Mesenchymal stem cell (in vitro differentiated cells and primary cell): ENCODE measurements at regions not wholly inside any gene's neighbourhood (a gene's known extent, or its start where the extent isn't known, plus 50 kb on each side); places are given as distances from the start of the nearest gene placed in this dataset.

Source experiments
- DNase-seq: peaks from one replicate; pipeline ENCODE4 v3.0.0-alpha.2; 2013
- H2AFZ ChIP-seq: one replicate; pipeline ENCODE4 v1.6.1; 2013; ENCODE audit warnings: low read depth, mild to moderate bottlenecking, control low read depth, inconsistent platforms, low read length, moderate library complexity
- H2AK5ac ChIP-seq: 2 replicates; pipeline ENCODE4 v1.6.1; 2013; ENCODE audit warnings: low read length, moderate library complexity, mild to moderate bottlenecking, inconsistent platforms; ENCODE audit not compliant: severe bottlenecking
- H2BK120ac ChIP-seq: one replicate; pipeline ENCODE4 v1.6.1; 2013; ENCODE audit warnings: low read depth, mild to moderate bottlenecking, inconsistent platforms, low read length, moderate library complexity
- H2BK12ac ChIP-seq, 2 experiments: one replicate each; pipeline ENCODE4 v1.6.1; 2013; ENCODE audit warnings: inconsistent platforms in 2 of 2, low read length in 2 of 2, mild to moderate bottlenecking in 2 of 2, moderate library complexity in 2 of 2, control low read depth in 1 of 2
- H2BK15ac ChIP-seq: one replicate; pipeline ENCODE4 v1.6.1; 2013; ENCODE audit warnings: mild to moderate bottlenecking, low read depth, inconsistent platforms; ENCODE audit not compliant: poor library complexity, severe bottlenecking
- H2BK5ac ChIP-seq: 2 replicates; pipeline ENCODE4 v1.6.1; 2013; ENCODE audit warnings: low read depth, mild to moderate bottlenecking, low read length, control low read depth, inconsistent platforms; ENCODE audit not compliant: poor library complexity, severe bottlenecking
- H3K14ac ChIP-seq, 2 experiments: one replicate each; pipeline ENCODE4 v1.6.1; 2013; ENCODE audit warnings: inconsistent platforms in 2 of 2, low read length in 2 of 2, control low read depth in 1 of 2, mild to moderate bottlenecking in 1 of 2, moderate library complexity in 1 of 2
- H3K18ac ChIP-seq, 2 experiments: one replicate each; pipeline ENCODE4 v1.6.1; 2013; ENCODE audit warnings: inconsistent platforms in 2 of 2, low read length in 2 of 2, control low read depth in 1 of 2, low read depth in 1 of 2, mild to moderate bottlenecking in 1 of 2
- H3K23ac ChIP-seq, 2 experiments: one replicate each; pipeline ENCODE4 v1.6.1; 2013; ENCODE audit warnings: inconsistent platforms in 2 of 2, low read length in 2 of 2, mild to moderate bottlenecking in 2 of 2, moderate library complexity in 2 of 2, control low read depth in 1 of 2
- H3K27ac ChIP-seq: 2 replicates; pipeline ENCODE4 v1.5.1; 2013; ENCODE audit warnings: mild to moderate bottlenecking, moderate library complexity, low read length, control low read depth, inconsistent platforms; ENCODE audit not compliant: poor library complexity, severe bottlenecking
- H3K27me3 ChIP-seq, 2 experiments: 2 replicates each; pipeline versions ENCODE4 v1.6.1 to v1.7.0; 2013; ENCODE audit warnings: low read length in 2 of 2, mild to moderate bottlenecking in 2 of 2, moderate library complexity in 2 of 2, control low read depth in 1 of 2, inconsistent platforms in 1 of 2; ENCODE audit not compliant: control insufficient read depth in 1 of 2, insufficient read depth in 1 of 2
- H3K36me3 ChIP-seq, 2 experiments: 2 replicates each; pipeline versions ENCODE4 v1.6.1 to v1.7.0; 2013; ENCODE audit warnings: low read length in 2 of 2, control low read depth in 1 of 2, inconsistent platforms in 1 of 2, low read depth in 1 of 2, mild to moderate bottlenecking in 1 of 2; ENCODE audit not compliant: insufficient read depth in 2 of 2, control insufficient read depth in 1 of 2
- H3K4ac ChIP-seq, 2 experiments: one replicate each; pipeline ENCODE4 v1.6.1; 2013; ENCODE audit warnings: inconsistent platforms in 2 of 2, low read length in 2 of 2, mild to moderate bottlenecking in 2 of 2, moderate library complexity in 2 of 2, control low read depth in 1 of 2, low read depth in 1 of 2
- H3K4me1 ChIP-seq: 2 replicates; pipeline ENCODE4 v1.6.1; 2013; ENCODE audit warnings: low read depth, low read length, control low read depth; ENCODE audit not compliant: control insufficient read depth, insufficient read depth
- H3K4me2 ChIP-seq: 2 replicates; pipeline ENCODE4 v1.6.1; 2013; ENCODE audit warnings: low read length, mild to moderate bottlenecking, inconsistent platforms; ENCODE audit not compliant: poor library complexity, severe bottlenecking
- H3K4me3 ChIP-seq, 2 experiments: 2 replicates each; pipeline versions ENCODE4 v1.5.1 to v1.7.0; 2013; ENCODE audit warnings: low read length in 2 of 2, mild to moderate bottlenecking in 2 of 2, control low read depth in 1 of 2, low read depth in 1 of 2; ENCODE audit not compliant: insufficient read depth in 1 of 2
- H3K79me1 ChIP-seq: replicated peaks from 2 replicates; pipeline ENCODE4 v1.6.1; 2013; ENCODE audit warnings: mild to moderate bottlenecking, control low read depth, low read length, inconsistent platforms; ENCODE audit not compliant: poor library complexity, severe bottlenecking
- H3K9ac ChIP-seq: 2 replicates; pipeline ENCODE4 v1.7.0; 2013; ENCODE audit warnings: mild to moderate bottlenecking, low read length, moderate library complexity
- H3K9me3 ChIP-seq: 2 replicates; pipeline ENCODE4 v1.7.0; 2013; ENCODE audit warnings: mild to moderate bottlenecking, low read length; ENCODE audit not compliant: control insufficient read depth
- H4K8ac ChIP-seq: one replicate; pipeline ENCODE4 v1.6.1; 2013; ENCODE audit warnings: inconsistent platforms, mild to moderate bottlenecking, low read length, moderate library complexity
- H4K91ac ChIP-seq: one replicate; pipeline ENCODE4 v1.6.1; 2013; ENCODE audit warnings: mild to moderate bottlenecking, low read length, inconsistent platforms
- WGBS: methylation state at CpG from one replicate; pipeline ENCODE4 v1.1.7; 2013; ENCODE audit warnings: mixed read lengths; 5-methylcytosine and 5-hydroxymethylcytosine counted together

DNA sequence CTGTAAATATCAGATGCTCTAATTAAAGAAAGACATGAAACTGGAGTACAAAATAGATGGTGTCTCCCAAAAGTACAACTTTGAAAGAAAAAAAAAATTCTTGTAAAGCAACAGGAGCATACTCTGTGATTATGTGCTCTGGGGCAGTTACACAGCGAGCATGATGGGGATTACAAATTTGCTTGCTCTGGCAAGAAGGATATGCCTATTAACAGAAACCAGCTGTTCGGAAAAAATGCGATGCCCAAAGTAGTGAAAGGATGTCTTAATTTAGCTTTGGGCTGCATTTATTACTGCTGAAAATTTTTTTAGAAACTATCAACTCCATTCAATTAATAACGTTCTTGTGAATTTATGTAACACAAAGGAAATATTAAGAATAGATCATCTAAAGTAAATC is 256.9 kb upstream of the TPK1 start:
- no peak overlapping the region for H2BK120ac ChIP-seq
- WGBS, result 67% methylated on average over 1 of the region's 4 CpGs
- no peaks in the 10 kb centered on the region for H3K27me3 ChIP-seq
- no peak overlapping the region for H2BK12ac ChIP-seq
- H3K9ac ChIP-seq, result no peak overlapping the region
- no peak overlapping the region for H4K91ac ChIP-seq
- H2BK15ac ChIP-seq, result no peak overlapping the region
- H3K23ac ChIP-seq, result no peak overlapping the region
- no peak overlapping the region for H3K14ac ChIP-seq
- no peak overlapping the region for H3K4ac ChIP-seq
- no peak overlapping the region for H2AK5ac ChIP-seq
- H2AFZ ChIP-seq, result no peak overlapping the region
- H3K36me3 ChIP-seq, result no peaks in the 10 kb centered on the region
- no peaks in the 10 kb centered on the region for H3K4me1 ChIP-seq
- no peaks in the 10 kb centered on the region for H3K79me1 ChIP-seq
- DNase-seq, result no peak
- H3K18ac ChIP-seq, result no peak overlapping the region
- no peak overlapping the region for H4K8ac ChIP-seq
- no peak overlapping the region for H3K4me2 ChIP-seq
- no peaks in the 10 kb centered on the region for H3K9me3 ChIP-seq
- H3K27ac ChIP-seq, result no peak overlapping the region
- H3K4me3 ChIP-seq, result no peak overlapping the region
- no peak overlapping the region for H2BK5ac ChIP-seq

DNA sequence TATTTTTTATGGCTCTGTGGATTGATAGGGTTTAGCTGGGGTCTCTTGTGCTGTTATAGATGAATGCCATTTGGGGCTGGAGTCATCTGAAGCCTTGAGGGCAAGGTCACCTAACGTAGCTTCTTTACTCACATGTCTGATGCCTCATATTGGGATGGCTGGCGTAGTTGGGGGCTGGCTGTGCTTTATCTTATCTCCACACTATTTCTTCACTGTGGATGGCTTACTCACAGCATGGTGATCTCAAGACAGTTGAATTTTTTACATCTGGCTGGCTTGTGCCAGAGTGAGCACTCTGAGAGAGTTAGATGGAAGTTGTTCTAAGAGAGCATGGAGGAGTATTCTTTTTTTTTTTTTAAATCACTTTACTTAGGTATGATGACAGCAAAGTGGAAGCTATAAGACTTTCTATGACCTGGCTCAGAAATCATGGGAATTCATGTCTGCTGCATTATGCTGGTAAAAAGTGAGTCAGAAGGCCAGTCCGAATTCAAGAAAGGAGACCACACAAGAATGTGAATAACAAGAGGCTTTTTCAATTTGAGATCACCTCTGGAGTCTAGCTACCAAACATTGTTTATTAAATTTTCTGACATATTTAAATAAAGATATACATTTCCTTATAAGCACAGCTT is 252.4 kb upstream of the TPK1 start:
- no CpG with 5 or more reads among the region's 3 CpGs for whole genome bisulfite sequencing

DNA sequence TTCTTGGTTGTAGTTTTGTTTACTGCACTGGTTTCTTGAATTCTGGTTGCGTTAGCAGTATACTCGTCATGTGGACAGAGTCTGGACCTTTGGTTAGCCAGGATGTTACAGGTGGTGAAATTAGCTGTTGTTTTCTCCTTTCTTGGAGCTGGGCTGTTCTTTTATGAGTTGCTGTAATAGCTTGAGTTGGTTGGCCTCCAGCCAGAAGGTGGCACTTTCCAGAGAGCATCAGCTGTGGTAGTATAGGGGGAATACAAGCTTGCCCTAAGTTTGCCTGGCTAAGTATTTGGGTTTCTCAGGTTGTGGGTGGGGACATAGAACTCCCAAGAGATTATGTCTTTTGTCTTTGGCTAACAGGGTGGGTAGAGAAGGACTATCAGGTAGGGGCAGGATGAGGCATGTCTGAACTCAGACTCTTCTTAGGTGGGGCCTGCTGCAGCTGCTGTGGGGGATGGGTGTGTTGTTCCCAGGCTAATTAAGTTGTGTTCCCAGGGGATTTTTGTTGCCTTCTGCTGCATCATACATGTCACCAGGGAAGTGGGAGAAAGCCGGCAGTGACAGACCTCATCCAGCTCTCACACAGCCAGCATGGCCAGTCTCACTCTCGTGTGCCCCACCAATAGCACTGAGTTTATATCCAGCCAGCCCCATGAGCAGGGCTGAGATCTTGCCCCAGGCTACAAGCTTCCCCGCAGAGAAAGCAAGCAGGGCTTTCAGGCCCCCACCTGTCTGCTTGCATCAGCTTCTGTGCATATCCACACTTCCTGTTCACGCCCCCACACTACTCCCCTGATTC is 246.7 kb upstream of the TPK1 start:
- Histone ChIP-seq H3K4me3 (no peak overlapping the region), H3K4ac (no peak overlapping the region), H3K9ac (no peak overlapping the region), H4K91ac (no peak overlapping the region), H2BK15ac (no peak overlapping the region), H3K9me3 (no peaks in the 10 kb centered on the region), H3K23ac (no peak overlapping the region), H3K27ac (no peak overlapping the region), H2BK120ac (no peak overlapping the region), H3K27me3 (no peaks in the 10 kb centered on the region), H3K4me2 (no peak overlapping the region), H2AK5ac (no peak overlapping the region), H3K36me3 (no peaks in the 10 kb centered on the region), H2BK5ac (no peak overlapping the region), H2AFZ (no peak overlapping the region), H2BK12ac (no peak overlapping the region), H3K4me1 (no peaks in the 10 kb centered on the region), H3K79me1 (no peaks in the 10 kb centered on the region), H4K8ac (no peak overlapping the region), H3K18ac (no peak overlapping the region), H3K14ac (no peak overlapping the region)
- WGBS, result 75% methylated on average over 6 of the region's 6 CpGs
- DNase-seq, result no peak

More for the DNA sequence above, 252.4 kb upstream of the TPK1 start:
- Histone ChIP-seq H3K79me1 (no peaks in the 10 kb centered on the region), H4K8ac (no peak overlapping the region), H2AFZ (no peak overlapping the region), H2BK12ac (no peak overlapping the region), H3K4me1 (no peaks in the 10 kb centered on the region), H3K4ac (no peak overlapping the region), H3K9ac (no peak overlapping the region), H3K4me3 (no peak overlapping the region), H3K18ac (no peak overlapping the region), H2BK5ac (no peak overlapping the region), H3K36me3 (no peaks in the 10 kb centered on the region), H3K27me3 (no peaks in the 10 kb centered on the region), H2BK15ac (no peak overlapping the region), H3K23ac (no peak overlapping the region), H4K91ac (no peak overlapping the region), H2AK5ac (no peak overlapping the region), H3K4me2 (no peak overlapping the region), H3K9me3 (no peaks in the 10 kb centered on the region), H2BK120ac (no peak overlapping the region), H3K27ac (no peak overlapping the region), H3K14ac (no peak overlapping the region)
- no peak for DNase-seq

DNA sequence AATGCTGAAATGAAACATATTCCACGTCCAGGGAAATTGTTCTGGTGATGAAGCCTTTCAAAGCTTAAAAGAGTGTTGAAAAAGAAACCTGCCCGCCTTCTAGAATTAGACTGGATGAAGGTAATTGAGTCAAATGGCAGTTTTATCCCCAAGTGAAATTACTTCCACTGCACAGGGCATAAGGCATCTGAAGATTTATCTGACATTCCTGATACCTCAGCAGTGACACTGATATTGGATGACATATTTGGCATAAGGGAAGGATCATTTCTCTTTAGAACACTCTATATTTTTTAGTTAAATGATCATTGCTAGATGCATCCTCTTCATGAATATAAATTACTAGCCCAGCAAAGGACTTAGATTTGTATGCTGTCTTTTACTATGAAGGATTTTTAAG is 229.6 kb upstream of the TPK1 start:
- Histone ChIP-seq H3K4me3 (no peak overlapping the region), H3K4me1 (no peaks in the 10 kb centered on the region), H3K14ac (no peak overlapping the region), H3K27ac (no peak overlapping the region), H2BK5ac (no peak overlapping the region), H3K23ac (no peak overlapping the region), H3K4me2 (no peak overlapping the region), H3K9me3 (no peaks in the 10 kb centered on the region), H2BK120ac (no peak overlapping the region), H2BK12ac (no peak overlapping the region), H2BK15ac (no peak overlapping the region), H3K18ac (no peak overlapping the region), H3K9ac (no peak overlapping the region), H3K27me3 (no peaks in the 10 kb centered on the region), H3K4ac (no peak overlapping the region), H3K79me1 (no peaks in the 10 kb centered on the region), H2AK5ac (no peak overlapping the region), H4K91ac (no peak overlapping the region), H4K8ac (no peak overlapping the region), H2AFZ (no peak overlapping the region), H3K36me3 (no peaks in the 10 kb centered on the region)
- no peak for DNase-seq
- WGBS, result 71% methylated on average over 2 of the region's 2 CpGs
